Stomach (tissue), 8 donors: ENCODE measurements at regions not wholly inside any gene's neighbourhood (a gene's known extent, or its start where the extent isn't known, plus 50 kb on each side); places are given as distances from the start of the nearest gene placed in this dataset.

ENCODE experiments used
- DNase-seq, 2 donors: peaks; one replicate each; pipeline versions ENCODE4 v3.0.0 to v3.0.0-alpha.2; 2013 to 2019
- H3K27ac ChIP-seq, 5 donors: fragments of 200-600 bp in 4 of 5; sonication (generic) in 4 of 5; one replicate each; pipeline ENCODE4 v1.5.1; 2013 to 2019; ENCODE audit warnings: mild to moderate bottlenecking in 1 of 5, moderate library complexity in 1 of 5
- H3K27me3 ChIP-seq, 3 donors: fragments of 200-600 bp; sonication (generic); one replicate each; pipeline ENCODE4 v1.5.1; 2017 to 2019; ENCODE audit warnings: mixed run types in 1 of 3
- H3K36me3 ChIP-seq, 4 donors: fragments of 200-600 bp; sonication (generic); 1 replicate in 3 of 4; 2 replicates in 1 of 4; pipeline ENCODE4 v1.5.1; 2016 to 2019
- H3K4me1 ChIP-seq, 4 donors: fragments of 200-600 bp; sonication (generic); one replicate each; pipeline ENCODE4 v1.5.1; 2016 to 2019
- H3K4me3 ChIP-seq, 4 donors: fragments of 200-600 bp; sonication (generic) in 3 of 4; one replicate each; pipeline ENCODE4 v1.5.1; 2016 to 2019; ENCODE audit warnings: mild to moderate bottlenecking in 1 of 4
- H3K9me3 ChIP-seq, 4 donors: fragments of 200-600 bp; sonication (generic); one replicate each; pipeline ENCODE4 v1.5.1; 2016 to 2019
- CTCF ChIP-seq, 7 experiments: fragments of 450-650 bp in 4 of 7; fragments of 200-600 bp in 3 of 7; sonication (generic) in 3 of 7; IDR thresholded peaks; one replicate each; pipeline ENCODE4 v1.5.1; 2016 to 2019; ENCODE audit warnings: antibody characterized with exemption in 7 of 7, control low read depth in 2 of 7, mild to moderate bottlenecking in 1 of 7
- EP300 ChIP-seq: sonication (generic); formaldehyde crosslinking; IDR thresholded peaks from one replicate; pipeline ENCODE4 v1.6.1; 2017; ENCODE audit warnings: antibody characterized with exemption
- POLR2A ChIP-seq, 4 donors: fragments of 450-650 bp; IDR thresholded peaks; one replicate each; pipeline ENCODE4 v1.6.1; 2016; ENCODE audit warnings: antibody characterized with exemption in 4 of 4, control low read depth in 2 of 4, mild to moderate bottlenecking in 1 of 4, moderate library complexity in 1 of 4
- POLR2AphosphoS5 ChIP-seq, 3 donors: sonication (generic); formaldehyde crosslinking; IDR thresholded peaks; one replicate each; pipeline ENCODE4 v1.6.1; 2016; ENCODE audit warnings: antibody characterized with exemption in 3 of 3
- WGBS, 5 donors: extraction: QIAGEN DNeasy Blood & Tissue Kit in 3 of 5; methylation state at CpG; one replicate each; pipeline versions ENCODE4 v1.1.5 to v1.1.7; 2013 to 2018; 5-methylcytosine and 5-hydroxymethylcytosine counted together
- intact Hi-C: fragments of 100-400 bp; cut with DNase I; formaldehyde crosslinking; loops from one replicate; pipeline ENCODE4 v1.15.1; 2023; ENCODE audit warnings: low total_unique reads
- donor health status: healthy with polysubstance abuse.
- donor health status: Bipolar disorder and iron deficiency.
- donor health status: healthy.

DNA sequence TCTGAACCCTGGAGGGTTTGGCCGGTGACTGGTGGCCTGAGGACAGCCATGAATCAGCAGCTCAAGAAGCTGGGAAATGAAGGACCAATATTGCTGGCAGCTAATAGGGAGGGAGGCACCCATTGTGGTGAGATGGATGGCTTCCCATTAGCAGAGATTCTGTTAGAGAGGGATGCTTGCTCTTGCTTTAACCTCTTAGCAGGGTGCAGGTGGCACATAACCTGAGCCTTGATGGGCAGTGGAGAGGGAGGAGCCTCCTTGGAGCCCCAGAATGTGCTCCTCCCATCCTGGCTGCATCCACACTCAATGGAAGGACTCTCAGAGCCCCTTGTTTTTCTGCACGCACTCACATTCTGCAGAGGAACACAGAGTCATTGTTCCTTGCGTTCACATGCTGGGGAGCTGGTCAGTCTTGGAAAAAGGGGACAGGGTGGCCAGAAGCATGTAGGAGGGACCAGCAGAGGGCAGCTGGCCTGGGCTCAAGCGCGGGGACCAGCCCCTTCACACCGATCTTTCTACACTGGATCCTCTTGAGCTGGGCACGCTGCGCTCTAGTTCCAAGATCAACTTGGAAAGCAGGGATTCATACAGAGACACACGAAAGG lies 161.8 kb downstream of the MED10 start:
- WGBS, 5 donors, result 86 to 93% (median 89%) methylated on average over 9 of the region's 9 CpGs
- no peaks in the 10 kb centered on the region for H3K4me1 ChIP-seq
- intact Hi-C loops, result no loop called here
- no peak overlapping the region for H3K27ac ChIP-seq
- H3K4me3 ChIP-seq, result no peak overlapping the region
- DNase-seq, result no peak
- no peaks in the 10 kb centered on the region for H3K27me3 ChIP-seq
- TF ChIP-seq POLR2AphosphoS5 (IDR thresholded peaks at IDR 0.05) (no peak), CTCF (IDR thresholded peaks at IDR 0.05) (no peak), EP300 (no peak), POLR2A (IDR thresholded peaks at IDR 0.05) (no peak)
- no peaks in the 10 kb centered on the region for H3K36me3 ChIP-seq
- H3K9me3 ChIP-seq, result peaks cover 0 to 6% (median 4%) of the 10 kb centered on the region in 4 donors

DNA sequence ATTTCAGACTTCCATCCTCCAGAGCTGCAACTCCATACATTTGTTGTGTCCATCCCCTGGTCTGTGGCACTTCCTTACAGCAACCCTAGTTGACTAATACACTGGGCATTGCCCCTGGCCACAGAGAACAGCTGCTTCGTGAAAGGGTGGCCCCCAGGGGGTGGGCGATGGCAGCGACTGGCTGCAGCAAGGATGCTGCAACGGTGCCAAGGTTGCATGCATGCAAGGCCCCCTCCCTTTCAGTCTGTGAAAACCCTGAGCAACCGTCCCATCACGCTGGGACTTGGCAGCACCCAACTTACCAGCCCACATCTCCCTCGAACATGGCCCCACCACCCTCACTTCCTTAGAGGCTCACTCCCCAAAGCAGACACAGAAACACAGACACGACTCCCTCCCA lies 162.5 kb downstream of the MED10 start:
- Histone ChIP-seq H3K36me3 (no peaks in the 10 kb centered on the region), H3K4me1 (no peaks in the 10 kb centered on the region), H3K4me3 (no peak overlapping the region), H3K27ac (no peak overlapping the region), H3K9me3 (peaks cover 0 to 6% (median 4%) of the 10 kb centered on the region in 4 donors), H3K27me3 (no peaks in the 10 kb centered on the region)
- TF ChIP-seq POLR2A (IDR thresholded peaks at IDR 0.05), result no peak
- TF ChIP-seq EP300, result no peak
- TF ChIP-seq CTCF (IDR thresholded peaks at IDR 0.05), result no peak
- intact Hi-C loops, result no loop called here
- no peak for DNase-seq
- 77 to 89% (median 86%) methylated on average over 8 of the region's 8 CpGs for WGBS, 5 donors

DNA sequence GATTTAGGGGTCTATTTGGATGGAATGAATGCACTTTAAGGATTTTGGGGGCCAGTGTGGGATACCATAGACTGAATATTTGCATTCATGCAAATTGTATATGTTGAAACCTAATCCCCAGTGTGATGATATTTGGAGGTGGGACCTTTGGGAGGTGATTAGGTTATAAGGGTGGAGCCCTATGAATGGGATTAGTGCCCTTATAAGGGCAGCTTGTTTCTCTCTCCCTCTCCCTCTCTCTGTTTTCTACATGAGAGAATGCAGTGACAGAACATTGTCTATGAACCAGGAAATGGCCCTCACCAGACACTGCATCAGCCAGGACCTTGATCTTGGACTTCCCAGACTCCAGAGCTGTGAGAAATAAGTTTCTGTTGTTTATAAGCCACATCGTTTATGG lies 166.1 kb downstream of the MED10 start:
- DNase-seq, result no peak
- Histone ChIP-seq H3K27me3 (no peaks in the 10 kb centered on the region), H3K27ac (no peak overlapping the region), H3K4me1 (no peaks in the 10 kb centered on the region), H3K9me3 (peaks cover 0 to 6% (median 4%) of the 10 kb centered on the region in 4 donors), H3K36me3 (no peaks in the 10 kb centered on the region), H3K4me3 (no peak overlapping the region)
- TF ChIP-seq CTCF (IDR thresholded peaks at IDR 0.05) (no peak), POLR2AphosphoS5 (IDR thresholded peaks at IDR 0.05) (no peak), EP300 (no peak), POLR2A (IDR thresholded peaks at IDR 0.05) (no peak)
- WGBS, 5 donors, result 71 to 80% (median 76%) methylated on average over 1 of the region's 1 CpG
- intact Hi-C loops, result no loop called here

GRCh38 chr5:6206501-6206900 lies 171.8 kb downstream of the MED10 start:
- no peaks in the 10 kb centered on the region for H3K36me3 ChIP-seq
- DNase-seq, result no peak
- no peaks in the 10 kb centered on the region for H3K9me3 ChIP-seq
- H3K4me1 ChIP-seq, result no peaks in the 10 kb centered on the region
- intact Hi-C loops, result no loop called here
- TF ChIP-seq CTCF (IDR thresholded peaks at IDR 0.05), result no peak
- WGBS, 5 donors, result 67 to 93% (median 80%) methylated on average over 1 of the region's 1 CpG
- H3K27ac ChIP-seq, result no peak overlapping the region
- no peak overlapping the region for H3K4me3 ChIP-seq
- H3K27me3 ChIP-seq, result no peaks in the 10 kb centered on the region
